Posterior cingulate gyrus (tissue), 11 donors: ENCODE measurements at regions not wholly inside any gene's neighbourhood (a gene's known extent, or its start where the extent isn't known, plus 50 kb on each side); places are given as distances from the start of the nearest gene placed in this dataset.
"Not testable (repeated sequence)": the region's sequence is repeated elsewhere in the genome, so short reads cannot be mapped to it uniquely, and the experiment has no call there.

ENCODE experiments used
- DNase-seq, 10 donors: peaks; one replicate each; pipeline versions ENCODE4 v3.0.0 to v3.0.0-alpha.2; 2020 to 2021; ENCODE audit warnings: mixed read lengths in 3 of 10
- intact Hi-C: fragments of 100-400 bp; cut with DNase I; formaldehyde crosslinking; loops from one replicate; pipeline ENCODE4 v1.15.1; 2023

DNA sequence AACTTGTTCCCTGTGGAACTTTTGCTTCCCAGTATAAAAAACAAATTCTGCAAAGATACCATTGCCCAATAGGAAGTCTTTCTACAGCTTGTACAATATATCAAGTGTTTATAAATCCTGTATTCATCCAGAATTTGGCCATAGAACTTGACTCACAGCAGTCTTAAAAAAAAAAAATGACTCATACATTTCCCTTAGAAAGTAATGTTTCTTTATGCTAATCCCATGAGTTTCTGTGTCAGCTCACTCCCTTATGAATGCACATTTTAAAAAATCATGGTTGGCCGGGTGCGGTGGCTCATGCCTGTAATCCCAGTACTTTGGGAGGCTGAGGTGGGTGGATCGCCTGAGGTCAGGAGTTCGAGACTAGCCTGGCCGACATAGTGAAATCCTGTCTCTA is 89.3 kb upstream of the DMRT1 start:
- intact Hi-C loops = loop anchor here (5.0 to 10.0 kb wide), 2 partner anchors 60 to 277 kb away; no protein-coding TSS in a partner anchor
- DNase-seq = no peak

DNA sequence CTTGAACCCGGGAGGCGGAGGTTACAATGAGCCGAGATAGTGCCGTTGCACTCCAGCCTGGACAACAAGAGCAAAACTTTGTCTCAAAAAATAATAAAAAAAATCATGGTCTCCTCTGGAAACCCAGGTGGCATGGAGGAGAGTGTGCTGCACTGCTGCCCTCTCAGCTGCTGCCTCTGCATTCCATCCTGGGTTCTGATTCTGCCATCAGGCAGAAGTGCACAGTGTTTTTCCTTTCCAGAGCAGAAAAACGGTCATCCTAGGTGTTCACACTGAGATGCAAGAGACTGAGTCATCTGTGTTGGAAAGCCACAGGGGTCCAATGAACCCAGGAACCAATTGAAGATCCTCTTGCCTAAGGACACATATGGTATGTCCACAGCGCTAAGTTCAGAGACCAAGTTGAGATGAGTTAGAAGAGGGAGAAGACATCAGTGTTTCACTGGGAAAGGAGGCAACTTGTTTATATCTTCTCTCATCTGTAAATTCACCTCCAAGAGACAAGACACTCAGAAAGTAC is 88.8 kb upstream of the DMRT1 start:
- intact Hi-C loops = loop anchor here (5.0 to 10.0 kb wide), 2 partner anchors 60 to 278 kb away; no protein-coding TSS in a partner anchor
- no peak for DNase-seq

DNA sequence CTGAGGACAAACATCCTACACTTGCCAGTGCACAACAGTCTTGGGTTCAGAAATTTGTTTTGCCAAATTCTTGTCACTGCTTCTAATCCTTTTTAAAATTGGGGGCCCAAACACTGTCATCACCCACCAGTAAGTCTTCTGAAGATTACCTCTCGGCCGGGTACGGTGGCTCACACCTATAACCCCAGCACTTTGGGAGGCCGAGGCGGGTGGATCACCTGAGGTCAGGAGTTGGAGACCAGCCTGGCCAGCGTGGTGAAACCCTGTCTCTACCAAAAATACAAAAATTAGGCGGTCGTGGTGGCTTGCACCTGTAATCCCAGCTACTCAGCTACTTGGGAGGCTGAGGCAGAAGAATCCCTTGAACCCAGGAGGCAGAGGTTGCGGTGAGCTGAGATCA is 87.8 kb upstream of the DMRT1 start:
- not testable (repeated sequence) for DNase-seq
- intact Hi-C loops = loop anchor here (5.0 to 10.0 kb wide), 2 partner anchors 61 to 279 kb away; no protein-coding TSS in a partner anchor

DNA sequence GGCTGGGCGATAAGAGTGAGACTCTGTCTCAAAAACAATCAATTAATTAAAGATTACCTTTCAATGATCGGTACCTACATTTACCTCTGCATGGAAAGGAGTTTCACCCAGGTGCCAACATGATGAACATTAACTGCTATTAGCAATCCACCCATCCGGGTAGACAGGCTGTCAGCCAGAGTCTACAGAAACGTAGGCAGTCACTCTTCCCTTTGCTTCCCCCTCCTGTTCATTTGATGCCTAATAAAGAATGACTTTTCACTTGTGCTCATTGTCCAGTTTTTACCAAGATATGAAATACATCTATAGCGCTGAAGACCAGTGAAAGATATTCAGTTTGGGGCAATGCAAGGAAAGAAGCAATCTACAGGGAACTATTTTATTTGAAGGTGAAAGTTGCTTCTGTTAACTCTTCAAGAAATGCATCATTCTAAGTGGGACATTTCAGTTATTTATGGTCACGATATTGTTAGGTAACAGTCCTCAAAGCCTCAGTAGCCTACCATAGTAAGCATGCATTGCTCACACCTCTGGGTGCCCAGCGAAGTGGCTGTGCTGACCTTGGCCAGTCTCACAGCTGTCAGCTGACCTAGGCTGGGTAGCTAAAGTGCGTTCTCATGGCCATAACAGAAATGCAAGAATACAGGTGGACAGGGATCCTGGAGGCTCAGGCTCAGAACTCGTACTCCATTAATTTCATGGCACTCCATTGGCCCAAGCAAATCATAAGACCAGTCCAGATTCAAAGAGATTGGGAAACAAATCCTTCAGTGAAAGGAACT is 87.2 kb upstream of the DMRT1 start:
- no peak for DNase-seq
- intact Hi-C loops = loop anchor here (5.0 to 10.0 kb wide), 2 partner anchors 62 to 280 kb away; no protein-coding TSS in a partner anchor

DNA sequence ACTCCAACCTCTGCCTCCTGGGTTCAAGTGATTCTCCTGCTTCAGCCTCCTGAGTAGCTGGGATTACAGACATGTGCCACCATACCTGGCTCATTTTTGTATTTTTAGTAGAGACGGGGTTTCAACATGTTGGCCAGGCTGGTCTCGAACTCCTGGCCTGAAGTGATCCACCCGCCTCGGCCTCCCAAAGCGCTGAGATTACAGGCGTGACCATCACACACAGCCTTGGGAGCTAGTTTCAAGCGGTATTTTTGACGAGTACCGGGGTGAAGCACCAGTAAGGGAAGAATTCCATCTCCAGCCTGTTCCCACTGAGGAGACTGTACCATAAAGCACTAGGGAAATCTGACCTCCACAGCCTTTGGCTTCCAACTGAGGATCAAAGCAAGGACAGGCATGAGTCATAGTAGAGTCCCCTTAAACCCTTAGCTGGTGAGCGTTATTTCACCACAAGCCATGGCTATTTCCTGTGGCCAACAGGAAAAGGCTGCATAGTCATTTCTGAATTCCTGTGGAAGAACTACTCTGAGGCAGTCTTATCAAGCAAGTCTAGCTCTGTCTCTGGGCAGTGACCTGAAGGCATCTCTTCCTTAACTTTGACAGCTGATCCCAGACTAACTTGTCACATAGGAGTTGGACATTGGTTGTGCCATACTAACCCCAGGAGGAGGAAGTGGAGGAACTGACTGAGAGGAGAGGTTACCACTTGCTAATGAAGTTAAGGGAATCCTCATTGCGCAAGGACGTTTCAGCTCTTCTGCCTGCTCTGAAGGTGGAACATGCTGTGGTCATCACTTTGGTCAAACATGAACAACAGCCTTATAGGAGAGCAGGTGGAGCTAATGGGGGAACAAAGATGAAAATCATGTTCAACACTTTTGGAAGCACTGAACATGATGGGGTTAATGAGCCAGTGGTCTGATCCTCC is 85.8 kb upstream of the DMRT1 start:
- intact Hi-C loops = loop anchor here (10.0 kb wide), 1 partner anchor 281 kb away; no protein-coding TSS in a partner anchor

DNA sequence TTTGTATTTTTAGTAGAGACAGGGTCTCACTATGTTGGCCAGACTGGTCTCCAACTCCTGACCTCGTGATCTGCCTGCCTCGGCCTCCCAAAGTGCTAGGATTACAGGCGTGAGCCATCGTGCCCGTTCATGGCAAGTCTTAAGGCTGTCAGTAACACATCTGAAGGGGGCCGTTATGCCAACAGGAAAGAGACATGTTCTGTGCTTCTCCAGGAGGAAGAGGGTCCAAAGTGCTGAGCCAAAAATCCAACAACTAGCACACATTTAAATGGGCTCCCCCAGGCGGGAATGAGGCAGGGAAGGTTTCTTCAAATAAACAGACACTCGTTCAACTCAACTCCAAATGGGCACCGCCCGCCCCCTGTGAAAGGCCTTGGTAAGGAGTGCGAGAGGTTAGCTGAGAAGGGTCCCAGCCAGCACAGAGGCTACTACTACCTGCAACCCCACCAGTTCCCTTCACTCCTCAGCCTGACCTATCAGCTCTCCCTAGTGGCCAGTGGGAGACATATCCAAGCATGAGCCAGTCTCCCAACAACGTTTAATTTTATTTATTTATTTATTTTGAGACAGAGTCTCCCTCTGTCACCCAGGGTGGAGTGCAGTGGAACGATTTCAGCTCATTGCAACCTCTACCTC is 84.1 kb upstream of the DMRT1 start:
- intact Hi-C loops = loop anchor here (1.0 to 10.0 kb wide), 2 partner anchors 143 to 283 kb away; no protein-coding TSS in a partner anchor
- peak in 1 of 10 donors; percentile 38 for DNase-seq

More for the DNA sequence above, 85.8 kb upstream of the DMRT1 start:
- DNase-seq = no peak

DNA sequence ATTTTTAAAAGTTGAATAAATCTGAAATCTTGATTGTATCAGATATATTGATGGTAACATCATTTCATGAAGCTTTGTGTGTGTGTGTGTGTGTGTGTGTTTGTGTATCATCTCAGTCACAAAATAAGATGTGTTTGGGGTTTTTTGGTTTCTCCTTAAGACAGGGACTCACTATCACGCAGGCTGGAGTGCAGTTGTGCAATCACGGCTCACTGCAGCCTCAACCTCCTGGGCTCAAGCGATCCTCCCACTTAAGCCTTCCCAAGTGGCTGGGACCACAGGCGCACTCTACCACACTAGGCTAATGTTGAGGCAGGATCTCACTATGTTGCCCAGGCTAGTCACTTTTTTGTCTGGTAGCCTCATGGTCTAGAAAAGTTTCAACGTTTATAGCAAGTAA is 83.4 kb upstream of the DMRT1 start:
- intact Hi-C loops = loop anchor here (10.0 kb wide), 1 partner anchor 283 kb away; no protein-coding TSS in a partner anchor
- DNase-seq = no peak

DNA sequence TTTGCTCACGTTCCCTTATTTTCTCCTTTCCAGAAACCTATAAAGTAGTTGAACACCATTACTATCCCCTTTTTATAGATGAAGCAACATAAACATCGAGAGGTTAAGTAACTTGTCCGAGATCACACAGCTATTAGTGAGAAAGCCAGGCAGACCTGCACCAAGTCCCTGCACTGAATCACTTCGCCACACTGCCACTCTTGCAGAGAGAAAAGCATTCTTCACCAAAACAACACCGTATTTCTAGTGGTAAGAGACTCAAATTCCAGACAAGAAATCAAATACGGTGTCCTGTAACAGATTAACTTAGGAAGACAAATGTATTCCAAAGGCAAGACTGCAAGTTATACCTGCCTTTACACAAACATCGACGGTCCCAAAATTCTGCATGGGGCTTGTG is 82.0 kb upstream of the DMRT1 start:
- intact Hi-C loops = loop anchor here (10.0 kb wide), 1 partner anchor 285 kb away; no protein-coding TSS in a partner anchor
- DNase-seq = no peak

DNA sequence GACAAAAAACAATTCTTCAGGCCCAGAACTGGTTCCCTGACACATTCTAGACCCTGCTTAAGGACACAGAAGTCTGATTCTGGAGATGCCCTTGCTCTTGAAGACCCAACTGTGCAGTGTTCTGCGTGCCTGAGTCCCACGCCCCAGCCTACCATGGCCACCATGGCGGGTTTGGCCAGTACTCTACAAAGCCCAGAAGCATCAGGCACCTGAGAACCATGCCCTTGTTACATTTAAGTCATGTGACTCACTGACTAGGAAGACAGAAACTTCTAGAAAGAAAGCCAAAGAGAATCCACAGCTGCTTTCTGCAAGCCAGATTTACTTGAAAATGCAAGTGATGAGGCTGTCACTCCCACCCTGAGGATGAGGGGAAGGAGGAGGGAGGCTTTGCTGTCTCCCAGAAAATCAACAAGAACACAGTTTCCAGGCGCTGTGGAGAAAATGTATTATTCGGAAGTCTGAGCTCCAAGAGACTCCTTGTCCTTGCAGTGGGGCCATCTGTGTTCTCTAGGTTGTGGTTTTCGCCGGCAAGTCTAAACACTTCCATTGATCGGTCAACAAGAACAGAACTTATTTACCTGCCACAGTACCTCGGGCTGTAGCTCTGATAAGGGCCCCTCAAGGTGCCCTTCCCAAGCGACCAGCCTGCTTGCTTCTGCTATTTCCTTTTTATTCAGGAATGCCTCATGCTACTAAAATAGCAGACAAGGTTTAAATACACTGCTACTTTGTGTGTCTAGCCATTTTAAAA is 81.3 kb upstream of the DMRT1 start:
- intact Hi-C loops = loop anchor here (10.0 kb wide), 1 partner anchor 285 kb away; no protein-coding TSS in a partner anchor
- DNase-seq = no peak

DNA sequence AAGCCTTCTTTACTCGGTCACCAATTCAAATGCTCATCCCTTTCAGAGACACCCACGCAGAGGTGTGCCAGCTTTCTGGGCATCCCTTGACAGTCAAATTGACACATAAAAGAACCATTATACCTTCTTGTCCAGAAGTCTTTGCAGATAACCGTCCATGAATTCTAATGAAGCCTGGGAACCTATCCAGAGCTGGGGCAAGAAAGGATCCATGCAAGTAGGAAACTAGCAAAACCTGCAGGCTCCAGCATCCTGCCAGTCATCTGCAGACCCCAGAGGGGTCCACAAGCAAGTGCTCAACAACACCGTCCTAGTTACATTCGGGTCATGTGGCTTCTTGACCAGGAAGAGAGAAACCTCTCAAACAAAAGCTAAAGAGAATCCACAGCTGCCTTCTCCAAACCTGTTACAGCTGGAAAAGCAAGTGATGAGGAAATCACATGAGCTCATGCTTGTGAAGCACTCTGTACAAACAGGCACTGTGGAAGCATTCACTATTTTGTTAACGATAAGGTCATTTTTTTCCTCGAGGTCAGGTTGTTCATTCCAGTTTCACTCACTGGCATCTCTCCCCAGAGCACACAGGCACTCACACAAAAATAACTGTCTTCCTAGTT is 80.2 kb upstream of the DMRT1 start:
- DNase-seq = no peak
- intact Hi-C loops = no loop called here

DNA sequence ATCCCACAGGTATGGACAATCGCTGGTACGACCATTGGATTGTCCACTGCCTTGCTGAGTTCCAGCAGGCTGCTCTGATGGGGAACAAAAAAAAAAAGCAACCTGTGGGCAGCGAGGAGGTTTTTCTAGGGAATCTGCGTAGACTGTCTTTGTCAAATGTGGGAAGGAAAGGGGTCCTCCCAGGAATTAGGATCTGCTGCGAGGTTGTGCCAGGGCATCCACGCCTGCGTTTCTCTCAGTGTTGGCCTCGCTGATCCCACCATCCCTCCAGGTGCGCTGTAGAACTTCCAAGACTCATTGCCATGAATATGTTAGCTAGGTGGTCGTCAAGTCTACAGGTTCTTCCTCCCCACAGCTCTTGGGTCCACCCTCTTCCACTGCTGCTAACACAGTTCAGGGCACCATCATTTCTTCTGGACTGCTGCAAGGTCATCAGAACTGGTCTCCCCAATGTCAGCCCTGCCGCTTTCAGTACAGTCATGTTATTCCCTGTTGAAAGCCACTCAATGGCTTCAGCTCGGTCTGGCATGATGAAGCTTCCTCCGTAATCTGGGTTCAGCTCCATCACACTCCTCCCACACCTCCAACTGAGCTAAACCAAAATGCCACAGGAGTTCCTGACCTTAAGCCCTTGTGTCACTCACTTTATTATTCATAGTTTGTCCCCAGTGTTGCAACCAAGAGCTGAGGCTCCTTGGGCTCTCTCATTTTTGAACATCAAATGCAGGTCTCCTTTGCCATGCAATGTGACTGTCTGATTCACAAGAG is 79.5 kb upstream of the DMRT1 start:
- DNase-seq = no peak
- intact Hi-C loops = no loop called here

DNA sequence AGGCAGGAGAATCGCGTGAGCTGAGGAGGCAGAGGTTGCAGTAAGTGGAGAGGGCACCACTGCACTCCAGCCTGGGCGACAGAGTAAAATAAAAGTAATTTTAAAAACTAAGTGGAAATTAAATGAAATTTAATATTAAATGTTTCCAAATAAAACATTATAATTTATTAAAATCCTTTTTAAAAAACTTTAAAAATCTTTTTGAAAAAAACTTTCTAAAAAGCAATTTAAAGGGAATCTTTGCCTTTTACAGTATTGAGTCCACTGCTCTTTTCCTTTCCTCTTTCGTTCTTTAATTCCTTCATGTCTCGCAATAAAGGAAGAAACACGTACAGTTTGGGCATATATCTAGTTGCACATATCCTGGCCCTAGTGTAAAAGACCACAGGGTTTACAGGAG is 77.8 kb upstream of the DMRT1 start:
- DNase-seq = no peak
- intact Hi-C loops = loop anchor here (2.0 kb wide), 1 partner anchor 151 kb away; no protein-coding TSS in a partner anchor

DNA sequence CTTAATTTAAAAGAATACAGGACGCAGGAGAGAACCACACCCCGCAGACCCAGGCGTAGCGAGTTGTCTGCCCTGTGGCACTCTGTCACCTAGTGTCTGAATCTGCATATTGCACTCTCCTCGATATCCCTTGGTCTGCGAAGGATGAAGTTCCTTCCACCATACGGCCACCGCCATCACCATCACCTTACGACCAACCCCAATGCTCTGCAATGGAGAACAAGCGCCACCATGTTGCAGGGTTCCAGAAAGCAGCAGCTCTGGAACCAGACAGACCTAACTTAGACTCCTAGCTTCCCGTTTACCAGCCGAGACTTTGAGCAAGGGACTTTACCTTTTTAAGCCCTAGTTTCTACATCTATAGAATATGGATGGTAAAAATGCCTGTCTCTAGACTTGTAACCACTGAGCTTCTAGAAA is 77.4 kb upstream of the DMRT1 start:
- intact Hi-C loops = loop anchor here (2.0 kb wide), 1 partner anchor 151 kb away; no protein-coding TSS in a partner anchor
- peak in 4 of 10 donors; percentile 23 to 91 (median 48) for DNase-seq

DNA sequence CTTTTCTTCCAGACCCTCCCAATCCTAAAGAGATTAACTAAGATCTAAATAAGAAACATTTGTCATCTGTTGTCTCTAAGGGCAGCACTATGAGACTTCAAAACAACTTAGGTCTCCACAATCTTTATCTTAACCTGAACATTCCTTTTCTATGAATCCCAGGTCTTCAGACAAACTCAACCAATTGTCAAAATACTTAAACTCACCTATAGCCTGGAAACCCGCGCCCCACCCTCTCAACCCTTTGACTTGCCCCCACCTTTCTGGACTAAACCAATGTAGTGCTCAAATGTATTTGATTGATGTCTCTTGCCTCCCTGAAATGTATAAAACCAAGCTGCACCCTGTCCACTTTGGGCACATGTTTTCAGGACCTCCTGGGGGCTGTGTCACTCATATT is 76.5 kb upstream of the DMRT1 start:
- no peak for DNase-seq
- intact Hi-C loops = loop anchor here (2.0 kb wide), 1 partner anchor 152 kb away; no protein-coding TSS in a partner anchor

DNA sequence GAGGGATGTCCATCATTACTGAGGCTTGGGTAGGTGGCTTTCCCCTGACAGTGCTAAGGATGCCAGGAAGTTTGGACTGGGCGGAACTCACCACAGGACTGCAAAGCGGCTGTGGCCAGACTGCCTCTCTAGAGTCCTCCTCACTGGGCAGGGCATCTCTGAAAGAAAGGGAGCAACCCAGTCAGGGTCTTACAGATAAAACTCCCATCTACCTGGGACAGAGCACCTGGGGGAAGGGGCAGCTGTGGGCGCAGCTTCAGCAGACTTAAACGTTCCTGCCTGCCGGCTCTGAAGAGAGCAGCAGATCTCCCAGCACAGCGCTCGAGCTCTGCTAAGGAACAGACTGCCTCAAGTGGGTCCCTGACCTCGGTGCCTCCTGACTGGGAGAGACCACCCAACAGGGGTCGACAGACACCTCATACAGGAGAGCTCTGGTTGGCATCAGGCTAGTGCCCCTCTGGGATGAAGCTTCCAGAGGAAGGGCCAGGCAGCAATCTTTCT is 74.4 kb upstream of the DMRT1 start:
- DNase-seq, intact Hi-C loops: not testable (repeated sequence)

DNA sequence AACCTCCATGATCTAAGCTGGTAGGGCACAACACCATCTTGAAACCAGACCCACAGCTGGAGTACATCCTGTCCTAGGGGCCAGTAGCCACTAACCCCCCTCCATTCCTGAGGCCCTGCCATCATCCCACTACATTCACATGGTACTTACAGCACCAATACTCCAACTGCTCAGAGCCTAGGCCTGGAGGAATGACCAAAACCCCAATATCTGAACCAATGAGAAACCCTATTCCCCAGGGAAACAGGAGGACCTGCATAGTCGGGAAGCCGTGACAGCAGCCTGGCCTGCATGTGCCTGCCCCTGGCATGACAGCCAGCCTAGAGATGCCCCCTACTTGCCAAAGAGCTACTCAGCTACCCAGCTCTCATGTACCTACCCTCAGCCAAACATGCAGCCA is 65.4 kb upstream of the DMRT1 start:
- DNase-seq = no peak
- intact Hi-C loops = no loop called here

DNA sequence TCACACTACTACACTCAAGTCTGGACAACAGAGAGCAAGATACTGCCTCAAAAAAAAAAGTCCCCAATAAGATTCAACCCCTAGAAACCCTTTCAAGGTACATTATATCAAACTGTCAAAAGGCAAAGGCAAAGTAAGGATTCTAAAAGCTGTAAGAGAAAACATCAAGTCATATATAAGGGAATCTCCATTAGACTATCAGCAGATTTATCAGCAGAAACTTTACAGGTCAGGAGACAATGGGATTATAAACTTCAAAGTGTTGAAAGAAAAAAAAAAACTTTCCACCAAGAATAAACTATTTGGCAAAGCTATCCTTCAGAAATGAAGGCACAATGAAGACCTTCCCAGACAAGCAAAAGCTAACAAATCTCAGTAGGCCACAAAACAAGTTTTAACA is 63.5 kb upstream of the DMRT1 start:
- no peak for DNase-seq
- intact Hi-C loops = no loop called here

DNA sequence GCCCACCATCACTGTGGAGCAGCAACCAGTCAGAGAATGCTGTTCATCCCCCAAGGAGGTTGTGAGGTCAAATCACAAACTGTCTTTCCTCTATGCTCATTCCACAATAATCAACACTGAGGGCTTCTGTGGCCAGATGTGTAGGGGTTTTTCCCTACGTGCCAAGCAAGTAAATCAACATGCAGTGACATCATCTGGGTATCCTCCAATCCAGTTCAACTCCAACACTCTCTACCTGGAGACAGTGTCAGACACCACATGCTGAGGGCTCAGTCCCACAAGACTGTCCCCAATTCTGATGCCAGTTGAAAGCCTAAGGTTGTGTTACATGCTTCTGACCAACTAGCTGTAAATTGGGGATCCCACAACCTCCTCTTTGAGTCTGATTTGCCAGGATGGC is 57.3 kb upstream of the DMRT1 start:
- intact Hi-C loops = no loop called here
- DNase-seq = no peak
